Lung (tissue), 11 donors: ENCODE measurements at regions not wholly inside any gene's neighbourhood (a gene's known extent, or its start where the extent isn't known, plus 50 kb on each side); places are given as distances from the start of the nearest gene placed in this dataset.

Experiments
- ATAC-seq: fragments of 200-7000 bp; cut with Tn5 transposase; one replicate; pipeline ENCODE4 v1.9.1; 2020; ENCODE audit warnings: moderate number of reproducible peaks; ENCODE audit not compliant: insufficient read depth, low FRiP score
- DNase-seq, 3 donors: peaks; one replicate each; pipeline ENCODE4 v3.0.0-alpha.2; 2013 to 2017
- H3K27ac ChIP-seq, 2 donors: one replicate each; pipeline ENCODE4 v1.5.1; 2013; ENCODE audit warnings: mild to moderate bottlenecking in 2 of 2, moderate library complexity in 2 of 2, control low read depth in 1 of 2, inconsistent platforms in 1 of 2, low read depth in 1 of 2, low read length in 1 of 2
- H3K27me3 ChIP-seq, 3 donors: one replicate each; pipeline ENCODE4 v1.5.1; 2013; ENCODE audit warnings: low read length in 2 of 3; ENCODE audit not compliant: control insufficient read depth in 3 of 3, insufficient read depth in 3 of 3
- H3K36me3 ChIP-seq, 4 donors: one replicate each; pipeline ENCODE4 v1.5.1; 2013; ENCODE audit warnings: low read length in 4 of 4, mild to moderate bottlenecking in 1 of 4, moderate library complexity in 1 of 4; ENCODE audit not compliant: control insufficient read depth in 4 of 4, insufficient read depth in 4 of 4
- H3K4me1 ChIP-seq, 5 donors: one replicate each; pipeline ENCODE4 v1.5.1; 2013; ENCODE audit warnings: low read length in 5 of 5, mild to moderate bottlenecking in 2 of 5, moderate library complexity in 1 of 5; ENCODE audit not compliant: control insufficient read depth in 5 of 5, insufficient read depth in 5 of 5
- H3K4me3 ChIP-seq: one replicate; pipeline ENCODE4 v1.5.1; 2013; ENCODE audit warnings: mild to moderate bottlenecking, control low read depth, moderate library complexity
- H3K9ac ChIP-seq, 2 donors: one replicate each; pipeline ENCODE4 v1.5.1; 2013; ENCODE audit warnings: low read length in 2 of 2, control low read depth in 1 of 2; ENCODE audit not compliant: insufficient read depth in 1 of 2
- H3K9me3 ChIP-seq, 4 donors: one replicate each; pipeline ENCODE4 v1.5.1; 2013; ENCODE audit warnings: low read length in 3 of 4, mild to moderate bottlenecking in 1 of 4, moderate library complexity in 1 of 4; ENCODE audit not compliant: control insufficient read depth in 4 of 4, insufficient read depth in 3 of 4
- CTCF ChIP-seq: IDR thresholded peaks from 2 replicates; pipeline ENCODE4 v1.5.1; 2012; ENCODE audit warnings: mild to moderate bottlenecking; ENCODE audit errors: control extremely low read depth, extremely low read depth
- WGBS, 2 donors: extraction: QIAGEN DNeasy Blood & Tissue Kit; methylation state at CpG; one replicate each; pipeline ENCODE4 v1.1.7; 2013; 5-methylcytosine and 5-hydroxymethylcytosine counted together
- donor health status: control.
- donor health status: control.
- donor health status: Bipolar disorder and iron deficiency.
- donor health status: healthy.
- donor health status: DM: yes; HTN: yes; CAD: no.

- Histone ChIP-seq H3K9ac (peak overlapping the region; percentile 25 to 80), H3K27me3 (no peaks in the 10 kb centered on the region), H3K4me1 (peaks cover 0 to 38% (median 0%) of the 10 kb centered on the region in 5 donors), H3K4me3 (no peak overlapping the region), H3K36me3 (peaks cover 0 to 2% (median 0%) of the 10 kb centered on the region in 4 donors), H3K27ac (peak overlapping the region in 1 of 2 donors; percentile 68), H3K9me3 (no peaks in the 10 kb centered on the region)
- DNase-seq, result peak in 1 of 3 donors; percentile 42
- no peak for TF ChIP-seq CTCF
- 75 to 82% methylated on average over 1 of the region's 1 CpG for WGBS, 2 donors
- no peak for ATAC-seq
These were observed 149.9 kb upstream of the SLC4A4 start for GRCh38 chr4:71188951-71189350.

- no peak for ATAC-seq
- 72 to 85% methylated on average over 6 of the region's 6 CpGs for WGBS, 2 donors
- H3K4me1 ChIP-seq, result peaks cover 0 to 37% (median 0%) of the 10 kb centered on the region in 5 donors
- peak; percentile 44 to 85 (median 80) for DNase-seq
- peaks cover 0 to 2% (median 0%) of the 10 kb centered on the region in 4 donors for H3K36me3 ChIP-seq
- H3K27me3 ChIP-seq, result no peaks in the 10 kb centered on the region
- no peaks in the 10 kb centered on the region for H3K9me3 ChIP-seq
- peak overlapping the region; percentile 25 to 80 for H3K9ac ChIP-seq
- H3K27ac ChIP-seq, result no peak overlapping the region
- H3K4me3 ChIP-seq, result no peak overlapping the region
- TF ChIP-seq CTCF, result no peak
These were observed 149.3 kb upstream of the SLC4A4 start for GRCh38 chr4:71189471-71189870.

DNA sequence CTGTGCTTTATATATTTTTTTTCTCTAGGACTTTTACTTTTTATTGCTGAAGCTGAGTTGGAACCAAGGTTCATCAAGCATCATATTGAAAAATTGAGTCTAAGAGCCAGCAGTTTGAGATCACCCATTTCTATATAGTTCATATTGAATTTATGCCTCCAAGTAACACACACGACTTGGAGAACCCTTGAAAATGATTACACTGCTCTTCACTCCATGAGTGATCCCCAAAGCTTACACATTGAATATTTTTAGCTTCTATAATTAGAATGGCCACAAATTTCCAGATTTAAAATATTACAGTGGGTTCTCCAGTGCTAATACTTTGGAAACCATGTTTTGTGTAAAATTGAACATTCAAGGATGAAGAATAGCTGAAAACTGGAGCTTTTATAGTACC, 144.4 kb upstream of the SLC4A4 start:
- ATAC-seq (no peak), DNase-seq (no peak)
- 71 to 85% methylated on average over 1 of the region's 1 CpG for WGBS, 2 donors
- Histone ChIP-seq H3K9me3 (no peaks in the 10 kb centered on the region), H3K9ac (no peak overlapping the region), H3K36me3 (no peaks in the 10 kb centered on the region), H3K4me3 (no peak overlapping the region), H3K27ac (no peak overlapping the region), H3K4me1 (peaks cover 0 to 20% (median 0%) of the 10 kb centered on the region in 5 donors), H3K27me3 (no peaks in the 10 kb centered on the region)
- TF ChIP-seq CTCF, result no peak

DNA sequence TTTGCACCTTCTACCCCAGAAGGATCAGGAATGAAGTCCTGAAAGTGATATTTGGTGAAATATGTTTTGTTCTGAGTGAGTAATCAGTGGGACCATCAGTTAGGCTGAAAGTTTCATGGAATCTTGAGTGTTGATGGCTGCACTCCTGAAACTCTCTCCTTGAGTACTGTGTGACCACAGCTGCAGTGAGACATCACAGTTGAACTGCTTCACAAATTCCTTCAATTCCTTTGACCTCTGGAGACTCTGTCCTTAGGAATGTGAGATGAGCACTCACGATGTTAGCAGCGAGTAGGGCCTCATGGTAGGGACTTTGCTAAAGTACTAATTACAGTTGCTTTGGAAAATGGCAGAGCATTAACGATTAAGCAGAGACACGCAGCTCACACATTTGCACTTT, 142.9 kb upstream of the SLC4A4 start:
- H3K9ac ChIP-seq, result peak overlapping the region in 1 of 2 donors; percentile 5
- no peaks in the 10 kb centered on the region for H3K36me3 ChIP-seq
- DNase-seq (no peak), ATAC-seq (peak; percentile 76)
- H3K27me3 ChIP-seq, result no peaks in the 10 kb centered on the region
- H3K27ac ChIP-seq, result no peak overlapping the region
- H3K4me3 ChIP-seq, result no peak overlapping the region
- TF ChIP-seq CTCF, result no peak
- H3K9me3 ChIP-seq, result no peaks in the 10 kb centered on the region
- WGBS, 2 donors, result 58 to 73% methylated on average over 4 of the region's 4 CpGs
- H3K4me1 ChIP-seq, result peaks cover 0 to 8% (median 0%) of the 10 kb centered on the region in 5 donors
